ENCODE measurements at regions not wholly inside any gene's neighbourhood (a gene's known extent, or its start where the extent isn't known, plus 50 kb on each side); places are given as distances from the start of the nearest gene placed in this dataset.

DNA sequence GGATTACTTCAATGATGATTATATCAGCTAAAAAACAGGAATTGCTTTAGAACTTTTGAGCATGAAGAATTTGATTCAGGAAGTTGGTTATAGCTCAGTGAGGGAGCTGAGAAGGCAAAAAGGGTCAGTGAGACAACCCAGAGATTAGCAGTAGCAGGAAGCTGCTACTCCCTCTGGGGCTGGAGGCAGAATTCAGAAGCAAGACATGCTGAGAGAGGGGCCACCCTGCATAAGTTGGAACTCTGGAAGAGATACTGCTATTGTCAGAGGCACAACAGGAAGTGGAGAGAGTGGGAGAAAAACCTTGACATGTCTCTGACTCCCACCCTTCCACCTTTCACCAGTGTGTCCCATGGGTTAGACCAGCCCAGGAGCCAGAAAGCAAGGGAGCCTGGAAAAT is 488.7 kb downstream of the ADRA2A start:
- no peak for ATAC-seq
- no peak overlapping the region for H3K27ac ChIP-seq (ENCODE audit: low read length)
- H3K4me3 ChIP-seq (ENCODE audit: low read length) = no peak overlapping the region
- Mint-ChIP-seq H3K27me3 (ENCODE audit: low read depth in 2 of 2) (no peaks in the 10 kb centered on the region), H3K27ac (no peak overlapping the region), H3K4me3 (no peak overlapping the region), H3K36me3 (no peaks in the 10 kb centered on the region), H3K9me3 (peaks cover 0 to 2% of the 10 kb centered on the region in 2 donors), H3K4me1 (no peaks in the 10 kb centered on the region)
- no peaks in the 10 kb centered on the region for H3K36me3 ChIP-seq (ENCODE audit: control insufficient read depth, insufficient read depth, low read length)
- intact Hi-C loops (cut with micrococcal nuclease) = no loop called here
- no peaks in the 10 kb centered on the region for H3K9me3 ChIP-seq (ENCODE audit: control insufficient read depth, insufficient read depth, low read length)
- no peaks in the 10 kb centered on the region for H3K4me1 ChIP-seq (ENCODE audit: control insufficient read depth, insufficient read depth, low read length)
- no peak for DNase-seq
- H3K27me3 ChIP-seq (ENCODE audit: control insufficient read depth, insufficient read depth, low read length) = no peaks in the 10 kb centered on the region
- TF ChIP-seq, protein P1, sequence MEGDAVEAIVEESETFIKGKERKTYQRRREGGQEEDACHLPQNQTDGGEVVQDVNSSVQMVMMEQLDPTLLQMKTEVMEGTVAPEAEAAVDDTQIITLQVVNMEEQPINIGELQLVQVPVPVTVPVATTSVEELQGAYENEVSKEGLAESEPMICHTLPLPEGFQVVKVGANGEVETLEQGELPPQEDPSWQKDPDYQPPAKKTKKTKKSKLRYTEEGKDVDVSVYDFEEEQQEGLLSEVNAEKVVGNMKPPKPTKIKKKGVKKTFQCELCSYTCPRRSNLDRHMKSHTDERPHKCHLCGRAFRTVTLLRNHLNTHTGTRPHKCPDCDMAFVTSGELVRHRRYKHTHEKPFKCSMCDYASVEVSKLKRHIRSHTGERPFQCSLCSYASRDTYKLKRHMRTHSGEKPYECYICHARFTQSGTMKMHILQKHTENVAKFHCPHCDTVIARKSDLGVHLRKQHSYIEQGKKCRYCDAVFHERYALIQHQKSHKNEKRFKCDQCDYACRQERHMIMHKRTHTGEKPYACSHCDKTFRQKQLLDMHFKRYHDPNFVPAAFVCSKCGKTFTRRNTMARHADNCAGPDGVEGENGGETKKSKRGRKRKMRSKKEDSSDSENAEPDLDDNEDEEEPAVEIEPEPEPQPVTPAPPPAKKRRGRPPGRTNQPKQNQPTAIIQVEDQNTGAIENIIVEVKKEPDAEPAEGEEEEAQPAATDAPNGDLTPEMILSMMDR (IDR thresholded peaks at IDR 0.05) = no peak

DNA sequence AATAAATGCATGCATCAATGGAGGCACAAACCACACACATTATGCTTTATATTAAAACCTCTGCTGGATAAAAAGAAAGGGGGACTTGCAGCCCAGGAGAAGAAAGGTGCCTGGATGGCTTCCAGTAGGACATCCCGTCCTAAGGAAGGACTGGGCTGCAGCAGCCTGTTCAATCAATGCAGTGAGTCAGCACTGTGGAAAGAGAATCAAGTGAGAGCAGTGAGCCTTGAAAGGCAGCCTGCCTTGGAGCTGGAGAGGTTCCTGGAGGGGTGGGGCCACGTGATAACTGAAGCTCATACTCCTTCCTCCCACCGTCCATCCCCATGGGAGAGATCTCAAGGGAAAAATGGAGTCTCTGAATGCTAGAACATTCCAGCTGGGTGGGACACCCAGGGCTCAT is 501.2 kb downstream of the ADRA2A start:
- Histone ChIP-seq H3K4me1 (ENCODE audit: control insufficient read depth, insufficient read depth, low read length) (no peaks in the 10 kb centered on the region), H3K27ac (ENCODE audit: low read length) (no peak overlapping the region), H3K4me3 (ENCODE audit: low read length) (no peak overlapping the region), H3K36me3 (ENCODE audit: control insufficient read depth, insufficient read depth, low read length) (no peaks in the 10 kb centered on the region), H3K27me3 (ENCODE audit: control insufficient read depth, insufficient read depth, low read length) (no peaks in the 10 kb centered on the region), H3K9me3 (ENCODE audit: control insufficient read depth, insufficient read depth, low read length) (no peaks in the 10 kb centered on the region)
- Mint-ChIP-seq H3K4me3 (no peak overlapping the region), H3K36me3 (no peaks in the 10 kb centered on the region), H3K4me1 (no peaks in the 10 kb centered on the region), H3K27ac (no peak overlapping the region), H3K9me3 (peaks cover 4 to 7% of the 10 kb centered on the region in 2 donors), H3K27me3 (ENCODE audit: low read depth in 2 of 2) (no peaks in the 10 kb centered on the region)
- 79% methylated on average over 2 of the region's 3 CpGs for WGBS (ENCODE audit: insufficient coverage)
- no peak for ATAC-seq
- intact Hi-C loops (cut with micrococcal nuclease) = no loop called here
- TF ChIP-seq, protein P1 (IDR thresholded peaks at IDR 0.05) = no peak
- DNase-seq = no peak

DNA sequence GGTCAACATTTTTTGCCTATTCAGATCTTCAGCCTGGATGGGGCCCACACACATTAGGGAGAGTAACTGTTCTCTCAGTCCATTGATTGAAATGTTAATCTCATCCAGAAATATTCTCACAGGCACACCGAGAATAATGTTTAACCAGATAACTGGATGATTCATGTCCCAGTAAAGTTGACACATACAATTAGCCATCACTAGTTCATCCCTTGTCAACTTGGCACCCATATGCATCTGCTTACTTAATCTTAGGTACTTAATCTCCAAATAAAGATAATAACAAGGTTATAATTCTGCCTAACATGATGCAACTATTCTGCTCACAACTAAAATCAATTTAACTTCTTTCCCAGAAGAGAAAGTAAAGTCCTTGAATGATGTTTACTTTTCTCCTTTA is 502.6 kb downstream of the ADRA2A start:
- Mint-ChIP-seq H3K27me3 (ENCODE audit: low read depth in 2 of 2) (no peaks in the 10 kb centered on the region), H3K27ac (no peak overlapping the region), H3K9me3 (peaks cover 7 to 8% of the 10 kb centered on the region in 2 donors), H3K4me1 (no peaks in the 10 kb centered on the region), H3K36me3 (no peaks in the 10 kb centered on the region), H3K4me3 (no peak overlapping the region)
- 81% methylated on average over 1 of the region's 1 CpG for WGBS (ENCODE audit: insufficient coverage)
- intact Hi-C loops (cut with micrococcal nuclease) = no loop called here
- DNase-seq (no peak), ATAC-seq (no peak)
- Histone ChIP-seq H3K9me3 (ENCODE audit: control insufficient read depth, insufficient read depth, low read length) (no peaks in the 10 kb centered on the region), H3K27ac (ENCODE audit: low read length) (no peak overlapping the region), H3K4me3 (ENCODE audit: low read length) (no peak overlapping the region), H3K36me3 (ENCODE audit: control insufficient read depth, insufficient read depth, low read length) (no peaks in the 10 kb centered on the region), H3K4me1 (ENCODE audit: control insufficient read depth, insufficient read depth, low read length) (no peaks in the 10 kb centered on the region), H3K27me3 (ENCODE audit: control insufficient read depth, insufficient read depth, low read length) (no peaks in the 10 kb centered on the region)
- TF ChIP-seq, protein P1 (IDR thresholded peaks at IDR 0.05) = no peak

DNA sequence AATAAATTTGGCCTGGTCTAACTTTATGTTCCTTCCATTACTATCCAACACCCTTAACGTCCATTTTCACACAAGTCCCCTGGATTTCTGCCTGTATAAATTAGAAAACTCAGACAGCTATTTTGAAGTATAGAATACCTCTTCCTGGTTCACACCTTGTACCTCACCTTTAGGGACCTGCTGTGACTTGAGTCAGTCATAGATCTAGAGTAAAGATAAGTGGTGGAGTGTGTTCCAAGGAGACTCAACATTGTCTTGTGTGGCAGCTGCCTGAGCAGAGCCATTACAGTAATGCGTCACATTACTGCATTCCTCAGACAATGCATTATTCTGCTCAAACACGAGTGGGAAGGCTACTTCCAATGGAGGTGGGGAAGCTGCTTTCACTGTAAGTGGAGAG is 513.9 kb downstream of the ADRA2A start:
- Mint-ChIP-seq H3K4me3 (no peak overlapping the region), H3K27ac (no peak overlapping the region), H3K4me1 (no peaks in the 10 kb centered on the region), H3K9me3 (peaks cover 0 to 3% of the 10 kb centered on the region in 2 donors), H3K27me3 (ENCODE audit: low read depth in 2 of 2) (no peaks in the 10 kb centered on the region), H3K36me3 (no peaks in the 10 kb centered on the region)
- no peak overlapping the region for H3K4me3 ChIP-seq (ENCODE audit: low read length)
- H3K36me3 ChIP-seq (ENCODE audit: control insufficient read depth, insufficient read depth, low read length) = no peaks in the 10 kb centered on the region
- H3K9me3 ChIP-seq (ENCODE audit: control insufficient read depth, insufficient read depth, low read length) = no peaks in the 10 kb centered on the region
- H3K27ac ChIP-seq (ENCODE audit: low read length) = no peak overlapping the region
- ATAC-seq (no peak), DNase-seq (no peak)
- TF ChIP-seq, protein P1 (IDR thresholded peaks at IDR 0.05) = no peak
- 92% methylated on average over 2 of the region's 3 CpGs for WGBS (ENCODE audit: insufficient coverage)
- no peaks in the 10 kb centered on the region for H3K4me1 ChIP-seq (ENCODE audit: control insufficient read depth, insufficient read depth, low read length)
- no peaks in the 10 kb centered on the region for H3K27me3 ChIP-seq (ENCODE audit: control insufficient read depth, insufficient read depth, low read length)
- intact Hi-C loops (cut with micrococcal nuclease) = no loop called here
